ENCODE measurements at regions not wholly inside any gene's neighbourhood (a gene's known extent, or its start where the extent isn't known, plus 50 kb on each side); places are given as distances from the start of the nearest gene placed in this dataset.

- no peak for DNase-seq (ENCODE audit: low read depth, low spot score)
- in situ Hi-C loops (cut with HindIII; ENCODE audit: low sequenced_read_pairs), result no loop called here
- TF ChIP-seq, protein P1, sequence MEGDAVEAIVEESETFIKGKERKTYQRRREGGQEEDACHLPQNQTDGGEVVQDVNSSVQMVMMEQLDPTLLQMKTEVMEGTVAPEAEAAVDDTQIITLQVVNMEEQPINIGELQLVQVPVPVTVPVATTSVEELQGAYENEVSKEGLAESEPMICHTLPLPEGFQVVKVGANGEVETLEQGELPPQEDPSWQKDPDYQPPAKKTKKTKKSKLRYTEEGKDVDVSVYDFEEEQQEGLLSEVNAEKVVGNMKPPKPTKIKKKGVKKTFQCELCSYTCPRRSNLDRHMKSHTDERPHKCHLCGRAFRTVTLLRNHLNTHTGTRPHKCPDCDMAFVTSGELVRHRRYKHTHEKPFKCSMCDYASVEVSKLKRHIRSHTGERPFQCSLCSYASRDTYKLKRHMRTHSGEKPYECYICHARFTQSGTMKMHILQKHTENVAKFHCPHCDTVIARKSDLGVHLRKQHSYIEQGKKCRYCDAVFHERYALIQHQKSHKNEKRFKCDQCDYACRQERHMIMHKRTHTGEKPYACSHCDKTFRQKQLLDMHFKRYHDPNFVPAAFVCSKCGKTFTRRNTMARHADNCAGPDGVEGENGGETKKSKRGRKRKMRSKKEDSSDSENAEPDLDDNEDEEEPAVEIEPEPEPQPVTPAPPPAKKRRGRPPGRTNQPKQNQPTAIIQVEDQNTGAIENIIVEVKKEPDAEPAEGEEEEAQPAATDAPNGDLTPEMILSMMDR (IDR thresholded peaks at IDR 0.05; ENCODE audit: low read depth, low read length), result no peak
- no peak overlapping the region for H3K4me3 ChIP-seq (ENCODE audit: low read depth, low read length)
Measured at GRCh38 chr5:3034881-3035280, 283.4 kb upstream of the IRX2 start.

DNA sequence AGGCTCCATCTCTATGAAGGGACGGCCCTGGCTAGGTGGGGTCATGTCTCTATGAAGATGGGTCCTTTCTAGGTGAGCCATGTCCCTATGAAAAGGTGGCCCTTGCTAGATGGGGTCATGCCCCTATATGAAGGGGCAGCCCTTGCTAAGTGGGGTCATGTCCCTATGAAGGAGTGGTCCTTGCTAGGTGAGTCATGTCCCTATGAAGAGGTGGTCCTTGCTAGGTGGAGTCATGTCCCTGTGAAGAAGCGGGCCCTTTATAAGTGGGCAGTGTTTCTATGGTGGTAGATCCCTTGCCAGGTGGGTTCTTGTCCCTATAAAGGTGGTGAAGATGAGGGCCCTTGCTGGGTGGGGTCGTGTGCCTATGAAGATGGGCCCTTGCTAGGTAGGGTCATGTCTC is 283.0 kb upstream of the IRX2 start:
- TF ChIP-seq, protein P1 (IDR thresholded peaks at IDR 0.05; ENCODE audit: low read depth, low read length), result no peak
- DNase-seq (ENCODE audit: low read depth, low spot score), result no peak
- in situ Hi-C loops (cut with HindIII; ENCODE audit: low sequenced_read_pairs), result no loop called here
- no peak overlapping the region for H3K4me3 ChIP-seq (ENCODE audit: low read depth, low read length)

- no peak for DNase-seq (ENCODE audit: low read depth, low spot score)
- H3K4me3 ChIP-seq (ENCODE audit: low read depth, low read length), result no peak overlapping the region
- in situ Hi-C loops (cut with HindIII; ENCODE audit: low sequenced_read_pairs), result no loop called here
- TF ChIP-seq, protein P1 (IDR thresholded peaks at IDR 0.05; ENCODE audit: low read depth, low read length), result no peak
Measured at GRCh38 chr5:3033033-3033755, 281.7 kb upstream of the IRX2 start.

DNA sequence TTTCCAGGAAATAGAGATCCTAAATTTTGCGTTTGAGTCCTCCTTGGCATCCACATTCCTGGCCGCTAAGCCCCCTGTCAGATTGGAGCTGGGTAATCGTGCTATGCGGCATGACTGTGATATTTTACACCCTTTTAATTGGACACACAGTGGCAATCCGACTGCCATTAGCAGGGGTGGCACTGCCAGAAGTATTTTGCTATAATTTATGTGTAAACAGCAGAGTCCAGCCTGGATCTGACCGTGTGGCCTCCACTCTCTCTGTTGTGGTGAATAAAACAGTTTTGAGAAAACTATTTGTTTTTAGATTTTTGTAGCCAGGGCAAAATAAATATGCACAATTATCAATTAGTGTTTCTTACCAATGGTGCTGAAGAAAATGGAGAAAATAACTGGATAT is 281.0 kb upstream of the IRX2 start:
- no peak overlapping the region for H3K4me3 ChIP-seq (ENCODE audit: low read depth, low read length)
- DNase-seq (ENCODE audit: low read depth, low spot score), result no peak
- TF ChIP-seq, protein P1 (IDR thresholded peaks at IDR 0.05; ENCODE audit: low read depth, low read length), result no peak
- in situ Hi-C loops (cut with HindIII; ENCODE audit: low sequenced_read_pairs), result no loop called here

GRCh38 chr5:3031733-3032378 is 280.4 kb upstream of the IRX2 start:
- DNase-seq (ENCODE audit: low read depth, low spot score), result no peak
- in situ Hi-C loops (cut with HindIII; ENCODE audit: low sequenced_read_pairs), result no loop called here
- TF ChIP-seq, protein P1 (IDR thresholded peaks at IDR 0.05; ENCODE audit: low read depth, low read length), result no peak
- H3K4me3 ChIP-seq (ENCODE audit: low read depth, low read length), result no peak overlapping the region

DNA sequence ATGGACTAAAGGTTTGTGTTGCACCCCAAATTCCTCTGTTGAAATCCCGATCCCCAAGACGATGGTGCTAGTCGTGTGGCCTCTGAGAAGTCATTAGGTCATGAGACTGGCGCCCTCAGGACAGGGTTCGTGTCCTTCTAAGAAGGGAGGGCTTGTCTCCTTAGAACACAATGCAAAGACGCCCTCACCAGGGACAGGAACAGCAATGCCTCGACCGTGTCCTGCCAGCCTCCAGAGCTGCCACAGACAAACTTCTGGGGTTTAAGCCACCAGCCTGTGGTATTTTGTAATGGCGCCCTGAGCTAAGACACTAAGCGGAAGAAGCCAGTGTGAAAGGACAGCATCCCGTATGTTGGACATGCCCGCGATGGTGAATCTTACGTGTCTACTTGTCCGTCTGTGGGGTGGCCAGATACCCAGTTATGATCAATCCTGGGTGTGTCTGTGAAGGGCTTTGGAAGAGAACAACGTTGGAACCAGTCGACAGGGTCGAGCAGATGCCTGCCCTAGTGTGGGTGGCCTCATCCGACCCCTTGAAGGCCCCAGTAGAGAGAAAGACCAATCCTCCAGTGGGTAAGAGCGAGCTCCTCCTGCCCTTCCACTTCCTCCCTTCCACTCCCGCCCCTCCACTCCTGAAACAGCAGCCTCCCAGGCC is 279.2 kb upstream of the IRX2 start:
- TF ChIP-seq, protein P1 (IDR thresholded peaks at IDR 0.05; ENCODE audit: low read depth, low read length), result no peak
- DNase-seq (ENCODE audit: low read depth, low spot score), result no peak
- in situ Hi-C loops (cut with HindIII; ENCODE audit: low sequenced_read_pairs), result no loop called here
- no peak overlapping the region for H3K4me3 ChIP-seq (ENCODE audit: low read depth, low read length)

All from astrocyte of the spinal cord (primary cell).